ENCODE measurements at regions not wholly inside any gene's neighbourhood (a gene's known extent, or its start where the extent isn't known, plus 50 kb on each side); places are given as distances from the start of the nearest gene placed in this dataset.

DNA sequence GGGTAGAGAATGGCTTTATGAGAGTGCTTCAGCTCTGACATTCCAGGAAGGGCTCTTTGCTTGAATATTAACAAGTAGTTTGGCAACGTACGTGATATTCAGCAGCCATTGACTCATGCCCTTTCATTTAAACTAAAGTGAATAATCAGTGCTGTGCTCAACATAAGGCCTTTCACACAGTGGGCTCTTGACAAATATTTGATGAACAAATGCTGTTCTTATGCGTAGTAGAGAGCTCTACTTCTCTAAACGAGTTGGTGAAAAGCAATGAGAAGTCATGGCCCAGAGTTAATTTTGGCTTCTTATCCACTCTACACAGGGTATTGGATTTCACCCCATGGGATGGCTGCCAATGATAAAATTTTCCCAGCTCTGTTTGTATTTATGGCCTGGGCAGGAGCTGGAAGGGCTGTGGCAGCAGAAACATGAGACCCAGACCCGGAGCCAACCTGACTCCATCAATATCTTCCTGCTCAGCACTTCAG lies 338.9 kb downstream of the CCDC85A start:
- Histone ChIP-seq H3F3A (ENCODE audit: low read depth) (no peaks in the 10 kb centered on the region), H3K4me3 (ENCODE audit: low read length, poor library complexity, severe bottlenecking) (no peak overlapping the region), H3K9ac (ENCODE audit: low read depth, low read length, poor library complexity, severe bottlenecking) (no peak overlapping the region), H3K4me1 (ENCODE audit: insufficient read depth, low read length, poor library complexity, severe bottlenecking) (no peaks in the 10 kb centered on the region), H3K79me2 (ENCODE audit: insufficient read depth, low read length) (no peaks in the 10 kb centered on the region), H4K20me1 (ENCODE audit: insufficient read depth, low read length, poor library complexity, severe bottlenecking) (no peaks in the 10 kb centered on the region), H3K27me3 (ENCODE audit: insufficient read depth, low read length, poor library complexity, severe bottlenecking) (no peaks in the 10 kb centered on the region), H3K9me2 (replicated peaks; ENCODE audit: low read depth, low read length) (no peaks in the 10 kb centered on the region), H3K4me2 (ENCODE audit: low read depth, low read length, poor library complexity, severe bottlenecking) (no peak overlapping the region), H2AFZ (ENCODE audit: low read length) (no peak overlapping the region), H3K9me3 (ENCODE audit: insufficient read depth, low read depth, low read length) (no peaks in the 10 kb centered on the region), H3K36me3 (ENCODE audit: insufficient read depth, low read length) (no peaks in the 10 kb centered on the region)
- TF ChIP-seq, protein P1, sequence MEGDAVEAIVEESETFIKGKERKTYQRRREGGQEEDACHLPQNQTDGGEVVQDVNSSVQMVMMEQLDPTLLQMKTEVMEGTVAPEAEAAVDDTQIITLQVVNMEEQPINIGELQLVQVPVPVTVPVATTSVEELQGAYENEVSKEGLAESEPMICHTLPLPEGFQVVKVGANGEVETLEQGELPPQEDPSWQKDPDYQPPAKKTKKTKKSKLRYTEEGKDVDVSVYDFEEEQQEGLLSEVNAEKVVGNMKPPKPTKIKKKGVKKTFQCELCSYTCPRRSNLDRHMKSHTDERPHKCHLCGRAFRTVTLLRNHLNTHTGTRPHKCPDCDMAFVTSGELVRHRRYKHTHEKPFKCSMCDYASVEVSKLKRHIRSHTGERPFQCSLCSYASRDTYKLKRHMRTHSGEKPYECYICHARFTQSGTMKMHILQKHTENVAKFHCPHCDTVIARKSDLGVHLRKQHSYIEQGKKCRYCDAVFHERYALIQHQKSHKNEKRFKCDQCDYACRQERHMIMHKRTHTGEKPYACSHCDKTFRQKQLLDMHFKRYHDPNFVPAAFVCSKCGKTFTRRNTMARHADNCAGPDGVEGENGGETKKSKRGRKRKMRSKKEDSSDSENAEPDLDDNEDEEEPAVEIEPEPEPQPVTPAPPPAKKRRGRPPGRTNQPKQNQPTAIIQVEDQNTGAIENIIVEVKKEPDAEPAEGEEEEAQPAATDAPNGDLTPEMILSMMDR (conservative IDR thresholded peaks at IDR 0.05; ENCODE audit: low read length) = no peak
- no peak for TF ChIP-seq EZH2phosphoT487 (IDR thresholded peaks at IDR 0.05; ENCODE audit: borderline replicate concordance)

DNA sequence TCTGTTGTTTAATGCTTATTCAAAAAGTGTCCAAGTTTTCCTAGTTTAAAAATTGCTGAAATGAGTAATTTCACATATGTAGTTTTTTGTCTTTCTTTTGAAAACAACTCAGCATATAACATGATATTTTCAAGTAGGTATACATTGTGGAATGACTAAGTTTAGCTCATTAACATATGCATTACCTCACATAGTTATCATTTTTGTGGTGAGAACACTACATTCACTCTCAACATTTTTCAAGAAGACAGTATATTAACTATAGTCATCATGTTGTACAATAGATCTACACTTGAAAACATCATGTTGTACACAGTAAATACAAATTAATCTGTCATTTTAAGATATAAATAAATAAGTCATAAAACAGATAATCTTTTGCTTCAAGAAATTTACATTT lies 340.0 kb downstream of the CCDC85A start:
- no peak overlapping the region for H2AFZ ChIP-seq (ENCODE audit: low read length)
- no peaks in the 10 kb centered on the region for H3K36me3 ChIP-seq (ENCODE audit: insufficient read depth, low read length)
- no peaks in the 10 kb centered on the region for H3K27me3 ChIP-seq (ENCODE audit: insufficient read depth, low read length, poor library complexity, severe bottlenecking)
- H3K79me2 ChIP-seq (ENCODE audit: insufficient read depth, low read length) = no peaks in the 10 kb centered on the region
- H3K9me3 ChIP-seq (ENCODE audit: insufficient read depth, low read depth, low read length) = no peaks in the 10 kb centered on the region
- TF ChIP-seq, protein P1 (conservative IDR thresholded peaks at IDR 0.05; ENCODE audit: low read length) = no peak
- no peak for TF ChIP-seq EZH2phosphoT487 (IDR thresholded peaks at IDR 0.05; ENCODE audit: borderline replicate concordance)
- H3K4me1 ChIP-seq (ENCODE audit: insufficient read depth, low read length, poor library complexity, severe bottlenecking) = no peaks in the 10 kb centered on the region
- H3K4me2 ChIP-seq (ENCODE audit: low read depth, low read length, poor library complexity, severe bottlenecking) = no peak overlapping the region
- H3F3A ChIP-seq (ENCODE audit: low read depth) = no peaks in the 10 kb centered on the region
- no peak overlapping the region for H3K4me3 ChIP-seq (ENCODE audit: low read length, poor library complexity, severe bottlenecking)
- H3K9ac ChIP-seq (ENCODE audit: low read depth, low read length, poor library complexity, severe bottlenecking) = no peak overlapping the region
- H3K9me2 ChIP-seq (replicated peaks; ENCODE audit: low read depth, low read length) = no peaks in the 10 kb centered on the region
- H4K20me1 ChIP-seq (ENCODE audit: insufficient read depth, low read length, poor library complexity, severe bottlenecking) = no peaks in the 10 kb centered on the region

DNA sequence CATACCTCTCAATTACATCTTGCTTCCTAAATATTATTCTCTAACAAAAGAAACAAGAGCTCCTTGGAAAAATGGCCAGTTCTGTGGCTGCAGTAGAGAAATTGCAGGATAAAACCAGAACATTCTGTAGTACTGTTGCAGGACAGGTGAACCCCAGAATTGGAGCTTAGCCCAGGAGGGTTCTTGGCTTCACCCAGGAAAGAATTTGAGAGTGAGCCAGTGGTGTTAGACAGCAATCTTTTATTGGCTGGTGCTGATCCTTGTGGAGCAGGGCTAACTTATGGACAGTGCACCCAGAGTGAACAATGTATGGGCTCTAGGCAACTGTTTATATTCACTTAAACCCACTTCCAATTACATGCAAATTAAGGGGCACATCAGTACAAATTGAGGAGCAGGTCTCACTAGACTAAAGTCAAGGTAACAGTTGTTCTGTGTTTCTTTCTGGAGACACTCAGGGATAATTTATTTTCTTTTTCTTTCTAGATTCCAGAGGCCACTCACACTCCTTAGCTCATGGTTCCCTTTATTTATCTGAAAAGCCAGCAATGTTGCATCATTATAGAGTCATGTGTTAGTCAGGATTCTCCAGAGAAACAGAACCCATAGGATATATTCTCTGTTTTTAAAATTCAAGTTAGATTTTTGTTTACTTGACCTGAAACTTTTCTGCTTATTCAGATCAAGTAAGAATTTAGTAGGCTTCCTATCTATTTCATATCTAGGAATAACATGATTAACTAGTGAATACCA lies 348.1 kb downstream of the CCDC85A start:
- Histone ChIP-seq H3K4me1 (ENCODE audit: insufficient read depth, low read length, poor library complexity, severe bottlenecking) (no peaks in the 10 kb centered on the region), H3K4me2 (ENCODE audit: low read depth, low read length, poor library complexity, severe bottlenecking) (no peak overlapping the region), H3K4me3 (ENCODE audit: low read length, poor library complexity, severe bottlenecking) (no peak overlapping the region), H3K9ac (ENCODE audit: low read depth, low read length, poor library complexity, severe bottlenecking) (no peak overlapping the region), H3K27me3 (ENCODE audit: insufficient read depth, low read length, poor library complexity, severe bottlenecking) (no peaks in the 10 kb centered on the region), H3K36me3 (ENCODE audit: insufficient read depth, low read length) (no peaks in the 10 kb centered on the region), H3K9me2 (replicated peaks; ENCODE audit: low read depth, low read length) (no peaks in the 10 kb centered on the region), H3K9me3 (ENCODE audit: insufficient read depth, low read depth, low read length) (no peaks in the 10 kb centered on the region; the same call in 1 of the 2 replicates), H4K20me1 (ENCODE audit: insufficient read depth, low read length, poor library complexity, severe bottlenecking) (no peaks in the 10 kb centered on the region), H3K79me2 (ENCODE audit: insufficient read depth, low read length) (no peaks in the 10 kb centered on the region), H2AFZ (ENCODE audit: low read length) (no peak overlapping the region), H3F3A (ENCODE audit: low read depth) (no peaks in the 10 kb centered on the region)
- TF ChIP-seq EZH2phosphoT487 (IDR thresholded peaks at IDR 0.05; ENCODE audit: borderline replicate concordance) = no peak
- TF ChIP-seq, protein P1 (conservative IDR thresholded peaks at IDR 0.05; ENCODE audit: low read length) = no peak
